ENCODE measurements at regions not wholly inside any gene's neighbourhood (a gene's known extent, or its start where the extent isn't known, plus 50 kb on each side); places are given as distances from the start of the nearest gene placed in this dataset.

- TF ChIP-seq CTCF (IDR thresholded peaks at IDR 0.05) = no peak
- TF ChIP-seq ZFX (IDR thresholded peaks at IDR 0.05; ENCODE audit: borderline replicate concordance) = no peak
Observed at GRCh38 chr5:117405197-117405596, 830.6 kb upstream of the SEMA6A start.

Data from 22Rv1 (cell line).